ENCODE measurements at regions not wholly inside any gene's neighbourhood (a gene's known extent, or its start where the extent isn't known, plus 50 kb on each side); places are given as distances from the start of the nearest gene placed in this dataset.
"Not testable (repeated sequence)": the region's sequence is repeated elsewhere in the genome, so short reads cannot be mapped to it uniquely, and the experiment has no call there.

GRCh38 chr16:29287871-29288535 lies 118.5 kb downstream of the NPIPB11 start:
- TF ChIP-seq, protein P1, sequence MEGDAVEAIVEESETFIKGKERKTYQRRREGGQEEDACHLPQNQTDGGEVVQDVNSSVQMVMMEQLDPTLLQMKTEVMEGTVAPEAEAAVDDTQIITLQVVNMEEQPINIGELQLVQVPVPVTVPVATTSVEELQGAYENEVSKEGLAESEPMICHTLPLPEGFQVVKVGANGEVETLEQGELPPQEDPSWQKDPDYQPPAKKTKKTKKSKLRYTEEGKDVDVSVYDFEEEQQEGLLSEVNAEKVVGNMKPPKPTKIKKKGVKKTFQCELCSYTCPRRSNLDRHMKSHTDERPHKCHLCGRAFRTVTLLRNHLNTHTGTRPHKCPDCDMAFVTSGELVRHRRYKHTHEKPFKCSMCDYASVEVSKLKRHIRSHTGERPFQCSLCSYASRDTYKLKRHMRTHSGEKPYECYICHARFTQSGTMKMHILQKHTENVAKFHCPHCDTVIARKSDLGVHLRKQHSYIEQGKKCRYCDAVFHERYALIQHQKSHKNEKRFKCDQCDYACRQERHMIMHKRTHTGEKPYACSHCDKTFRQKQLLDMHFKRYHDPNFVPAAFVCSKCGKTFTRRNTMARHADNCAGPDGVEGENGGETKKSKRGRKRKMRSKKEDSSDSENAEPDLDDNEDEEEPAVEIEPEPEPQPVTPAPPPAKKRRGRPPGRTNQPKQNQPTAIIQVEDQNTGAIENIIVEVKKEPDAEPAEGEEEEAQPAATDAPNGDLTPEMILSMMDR (IDR thresholded peaks at IDR 0.05) = not testable (repeated sequence)
- not testable (repeated sequence) for TF ChIP-seq EP300, POLR2A (IDR thresholded peaks at IDR 0.05)

Data from tibial nerve (tissue), 4 donors.